DOHH2 (cell line): ENCODE measurements at regions not wholly inside any gene's neighbourhood (a gene's known extent, or its start where the extent isn't known, plus 50 kb on each side); places are given as distances from the start of the nearest gene placed in this dataset.
"Not testable (repeated sequence)": the region's sequence is repeated elsewhere in the genome, so short reads cannot be mapped to it uniquely, and the experiment has no call there.

Experiments used
- H3F3A ChIP-seq: fragments of 200-600 bp; sonication (generic), shearing (Covaris generic); 2 replicates; pipeline ENCODE4 v1.6.0; 2016; ENCODE audit warnings: antibody characterized with exemption, mild to moderate bottlenecking; ENCODE audit not compliant: control insufficient read depth, insufficient read depth
- H3K27ac ChIP-seq: fragments of 200-600 bp; sonication (generic); 2 replicates; pipeline ENCODE4 v1.5.1; 2014; ENCODE audit warnings: low read depth, mild to moderate bottlenecking, low read length, moderate library complexity
- H3K27me3 ChIP-seq: fragments of 200-600 bp; sonication (generic); 2 replicates; pipeline ENCODE4 v1.6.1; 2014; ENCODE audit warnings: mild to moderate bottlenecking, low read length, mixed read lengths; ENCODE audit not compliant: control insufficient read depth
- H3K36me3 ChIP-seq: fragments of 200-600 bp; sonication (generic); 2 replicates; pipeline ENCODE4 v1.6.1; 2014; ENCODE audit warnings: mild to moderate bottlenecking, low read length, moderate library complexity, mixed read lengths; ENCODE audit not compliant: control insufficient read depth
- H3K4me1 ChIP-seq: fragments of 200-600 bp; sonication (generic); 2 replicates; pipeline ENCODE4 v1.6.1; 2014; ENCODE audit warnings: mild to moderate bottlenecking, low read length, mixed read lengths; ENCODE audit not compliant: control insufficient read depth
- H3K4me2 ChIP-seq: fragments of 200-600 bp; sonication (generic); 2 replicates; pipeline ENCODE4 v1.6.0; 2014; ENCODE audit warnings: mild to moderate bottlenecking, low read length, moderate library complexity
- H3K4me3 ChIP-seq: fragments of 200-600 bp; sonication (generic); 2 replicates; pipeline ENCODE4 v1.5.1; 2014; ENCODE audit warnings: mild to moderate bottlenecking, low read length, mixed read lengths
- H3K79me2 ChIP-seq: fragments of 200-600 bp; sonication (generic); 2 replicates; pipeline ENCODE4 v1.6.1; 2014; ENCODE audit warnings: mild to moderate bottlenecking, low read length, mixed read lengths; ENCODE audit not compliant: control insufficient read depth
- H3K9me2 ChIP-seq: fragments of 200-600 bp; sonication (generic); replicated peaks from 2 replicates; pipeline ENCODE4 v1.6.1; 2014; ENCODE audit warnings: mild to moderate bottlenecking, low read length, mixed read lengths; ENCODE audit not compliant: control insufficient read depth
- H3K9me3 ChIP-seq: fragments of 200-600 bp; sonication (generic); 2 replicates; pipeline ENCODE4 v1.6.1; 2014; ENCODE audit warnings: antibody characterized with exemption, low read length, mixed read lengths; ENCODE audit not compliant: control insufficient read depth, insufficient read depth
- H4K20me1 ChIP-seq: fragments of 200-600 bp; sonication (generic); 2 replicates; pipeline ENCODE4 v1.6.0; 2014; ENCODE audit warnings: low read depth, mild to moderate bottlenecking, antibody characterized with exemption, low read length, moderate library complexity; ENCODE audit not compliant: control insufficient read depth, insufficient read depth
- CTCF ChIP-seq: fragments of 200-600 bp; sonication (generic); IDR thresholded peaks from one replicate; pipeline ENCODE4 v1.5.1; 2014; ENCODE audit warnings: antibody characterized with exemption, mild to moderate bottlenecking, low read depth, low read length; ENCODE audit not compliant: poor library complexity, severe bottlenecking
- EZH2phosphoT487 ChIP-seq: fragments of 200-600 bp; sonication (generic); IDR thresholded peaks from 2 replicates; pipeline ENCODE4 v1.6.1; 2017; ENCODE audit warnings: borderline replicate concordance, mild to moderate bottlenecking, antibody characterized with exemption, low read length, moderate library complexity, mixed read lengths

- TF ChIP-seq EZH2phosphoT487 (no peak), CTCF (no peak)
Observed at GRCh38 chr5:144596517-144596916, 425.8 kb downstream of the KCTD16 start.

GRCh38 chr5:144594919-144595318 lies 424.2 kb downstream of the KCTD16 start:
- Histone ChIP-seq H3K9me3 (no peaks in the 10 kb centered on the region; the same call in 1 of the 2 replicates), H3K4me1 (no peaks in the 10 kb centered on the region), H3K4me3 (no peak overlapping the region), H3K36me3 (no peaks in the 10 kb centered on the region), H3K4me2 (no peak overlapping the region), H3K79me2 (no peaks in the 10 kb centered on the region), H4K20me1 (no peaks in the 10 kb centered on the region), H3F3A (no peaks in the 10 kb centered on the region), H3K9me2 (no peaks in the 10 kb centered on the region), H3K27ac (no peak overlapping the region), H3K27me3 (no peaks in the 10 kb centered on the region)
- TF ChIP-seq EZH2phosphoT487 = no peak
- no peak for TF ChIP-seq CTCF

More at GRCh38 chr5:144596517-144596916, 425.8 kb downstream of the KCTD16 start:
- no peak overlapping the region for H3K27ac ChIP-seq
- H4K20me1 ChIP-seq = no peaks in the 10 kb centered on the region
- no peaks in the 10 kb centered on the region for H3F3A ChIP-seq
- no peaks in the 10 kb centered on the region; the same call in 1 of the 2 replicates for H3K9me3 ChIP-seq
- no peaks in the 10 kb centered on the region for H3K79me2 ChIP-seq
- H3K4me2 ChIP-seq = no peak overlapping the region
- no peaks in the 10 kb centered on the region for H3K27me3 ChIP-seq
- no peaks in the 10 kb centered on the region for H3K36me3 ChIP-seq
- no peak overlapping the region for H3K4me3 ChIP-seq
- H3K4me1 ChIP-seq = no peaks in the 10 kb centered on the region
- no peaks in the 10 kb centered on the region for H3K9me2 ChIP-seq

- H3K27me3 ChIP-seq, H4K20me1 ChIP-seq, H3K4me3 ChIP-seq, H3K36me3 ChIP-seq, H3K4me1 ChIP-seq, H3F3A ChIP-seq, H3K79me2 ChIP-seq, H3K9me2 ChIP-seq, H3K9me3 ChIP-seq, H3K4me2 ChIP-seq, H3K27ac ChIP-seq: not testable (repeated sequence)
Observed at GRCh38 chr5:144594234-144594633, 423.6 kb downstream of the KCTD16 start.

- Histone ChIP-seq H3K4me3 (no peak overlapping the region), H3K4me1 (no peaks in the 10 kb centered on the region), H3K36me3 (no peaks in the 10 kb centered on the region), H3K27me3 (no peaks in the 10 kb centered on the region), H4K20me1 (no peaks in the 10 kb centered on the region), H3K9me2 (no peaks in the 10 kb centered on the region), H3K79me2 (no peaks in the 10 kb centered on the region), H3K4me2 (no peak overlapping the region), H3F3A (no peaks in the 10 kb centered on the region), H3K27ac (no peak overlapping the region), H3K9me3 (no peaks in the 10 kb centered on the region)
- no peak for TF ChIP-seq CTCF
- TF ChIP-seq EZH2phosphoT487 = no peak
Observed at GRCh38 chr5:144585681-144586080, 415.0 kb downstream of the KCTD16 start.
